ENCODE measurements at regions not wholly inside any gene's neighbourhood (a gene's known extent, or its start where the extent isn't known, plus 50 kb on each side); places are given as distances from the start of the nearest gene placed in this dataset.

DNA sequence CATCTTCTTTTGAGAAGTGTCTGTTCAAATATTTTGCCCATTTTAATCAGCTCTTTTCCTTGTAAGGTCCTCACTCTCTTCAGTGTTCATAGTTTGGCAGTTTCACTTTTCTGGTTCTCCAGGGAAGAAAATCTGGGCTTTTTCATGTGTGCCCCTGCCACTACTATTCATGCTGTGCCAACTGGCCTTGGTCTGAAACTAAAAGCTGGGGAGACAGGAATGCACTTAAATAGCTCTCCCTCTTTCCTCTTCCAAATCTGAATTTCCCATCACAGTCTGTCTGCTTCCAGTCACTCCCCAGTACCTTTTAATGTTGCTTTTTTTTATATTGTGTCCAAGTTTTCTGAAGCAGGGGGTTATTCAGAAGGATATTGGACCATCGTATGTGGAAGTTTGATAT is 574.3 kb upstream of the POU3F3 start:
- no CpG with 5 or more reads among the region's 1 CpG for WGBS, 2 experiments (ENCODE audit: insufficient coverage in 2 of 2)
- Histone ChIP-seq H3K4me1 (ENCODE audit: control insufficient read depth, insufficient read depth, low read length, poor library complexity, severe bottlenecking) (no peaks in the 10 kb centered on the region), H3K9me3 (ENCODE audit: control insufficient read depth, low read length) (no peaks in the 10 kb centered on the region), H3K4me3 (ENCODE audit: extremely low read depth, insufficient read depth, low read length, poor library complexity, severe bottlenecking) (no peak overlapping the region), H3K36me3 (ENCODE audit: control insufficient read depth, insufficient read depth, low read length) (no peaks in the 10 kb centered on the region), H3K27ac (ENCODE audit: low read depth, low read length, severe bottlenecking) (no peak overlapping the region)

- H3K36me3 ChIP-seq (ENCODE audit: control insufficient read depth, insufficient read depth, low read length), result no peaks in the 10 kb centered on the region
- no peaks in the 10 kb centered on the region for H3K9me3 ChIP-seq (ENCODE audit: control insufficient read depth, low read length)
- H3K4me1 ChIP-seq (ENCODE audit: control insufficient read depth, insufficient read depth, low read length, poor library complexity, severe bottlenecking), result no peaks in the 10 kb centered on the region
- no peak overlapping the region for H3K4me3 ChIP-seq (ENCODE audit: extremely low read depth, insufficient read depth, low read length, poor library complexity, severe bottlenecking)
- no CpG with 5 or more reads among the region's 1 CpG for WGBS, 2 experiments (ENCODE audit: insufficient coverage in 2 of 2)
- H3K27ac ChIP-seq (ENCODE audit: low read depth, low read length, severe bottlenecking), result no peak overlapping the region
Observed at GRCh38 chr2:104280216-104280615, 573.7 kb upstream of the POU3F3 start.

- no CpG with 5 or more reads among the region's 3 CpGs for WGBS, 2 experiments (ENCODE audit: insufficient coverage in 2 of 2)
- H3K4me1 ChIP-seq (ENCODE audit: control insufficient read depth, insufficient read depth, low read length, poor library complexity, severe bottlenecking), result no peaks in the 10 kb centered on the region
- H3K36me3 ChIP-seq (ENCODE audit: control insufficient read depth, insufficient read depth, low read length), result no peaks in the 10 kb centered on the region
- no peak overlapping the region for H3K27ac ChIP-seq (ENCODE audit: low read depth, low read length, severe bottlenecking)
- no peak overlapping the region for H3K4me3 ChIP-seq (ENCODE audit: extremely low read depth, insufficient read depth, low read length, poor library complexity, severe bottlenecking)
- H3K9me3 ChIP-seq (ENCODE audit: control insufficient read depth, low read length), result no peaks in the 10 kb centered on the region
Observed at GRCh38 chr2:104286841-104287240, 567.1 kb upstream of the POU3F3 start.

GRCh38 chr2:104289651-104290565 is 564.0 kb upstream of the POU3F3 start:
- Histone ChIP-seq H3K27ac (ENCODE audit: low read depth, low read length, severe bottlenecking) (no peak overlapping the region), H3K36me3 (ENCODE audit: control insufficient read depth, insufficient read depth, low read length) (no peaks in the 10 kb centered on the region), H3K4me1 (ENCODE audit: control insufficient read depth, insufficient read depth, low read length, poor library complexity, severe bottlenecking) (no peaks in the 10 kb centered on the region), H3K4me3 (ENCODE audit: extremely low read depth, insufficient read depth, low read length, poor library complexity, severe bottlenecking) (no peak overlapping the region), H3K9me3 (ENCODE audit: control insufficient read depth, low read length) (no peaks in the 10 kb centered on the region)
- 83% methylated on average over 3 of the region's 8 CpGs; no CpG with 5 or more reads in 1 of the 2 experiments for WGBS, 2 experiments (ENCODE audit: insufficient coverage in 2 of 2)

- Histone ChIP-seq H3K9me3 (ENCODE audit: control insufficient read depth, low read length) (no peaks in the 10 kb centered on the region), H3K27ac (ENCODE audit: low read depth, low read length, severe bottlenecking) (no peak overlapping the region), H3K4me3 (ENCODE audit: extremely low read depth, insufficient read depth, low read length, poor library complexity, severe bottlenecking) (no peak overlapping the region), H3K36me3 (ENCODE audit: control insufficient read depth, insufficient read depth, low read length) (no peaks in the 10 kb centered on the region), H3K4me1 (ENCODE audit: control insufficient read depth, insufficient read depth, low read length, poor library complexity, severe bottlenecking) (no peaks in the 10 kb centered on the region)
- no CpG with 5 or more reads among the region's 3 CpGs for WGBS, 2 experiments (ENCODE audit: insufficient coverage in 2 of 2)
Observed at GRCh38 chr2:104290566-104290891, 563.4 kb upstream of the POU3F3 start.

DNA sequence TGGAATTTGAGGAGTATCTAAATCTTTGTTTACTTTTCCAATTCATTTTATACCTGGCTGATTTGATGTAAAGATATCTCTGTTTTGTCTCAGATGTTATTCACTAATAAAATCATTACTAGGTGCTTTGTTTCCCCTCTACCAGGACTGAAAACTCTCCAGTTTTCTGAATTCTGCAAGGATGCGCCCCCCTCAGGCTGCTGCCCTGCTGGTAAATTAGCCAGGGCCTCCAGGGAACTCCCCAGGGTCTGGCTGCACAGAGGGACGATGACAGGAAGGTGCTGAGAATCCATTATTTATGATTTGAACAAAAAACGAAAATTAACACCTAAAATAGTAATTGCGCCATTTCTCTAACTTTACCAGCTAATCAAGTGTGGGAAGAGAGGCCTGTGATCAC is 541.2 kb upstream of the POU3F3 start:
- no peaks in the 10 kb centered on the region for H3K9me3 ChIP-seq (ENCODE audit: control insufficient read depth, low read length)
- 51 to 57% methylated on average over 1 to 3 of the region's 4 CpGs for WGBS, 2 experiments (ENCODE audit: insufficient coverage in 2 of 2)
- H3K4me3 ChIP-seq (ENCODE audit: extremely low read depth, insufficient read depth, low read length, poor library complexity, severe bottlenecking), result no peak overlapping the region
- no peak overlapping the region for H3K27ac ChIP-seq (ENCODE audit: low read depth, low read length, severe bottlenecking)
- no peaks in the 10 kb centered on the region for H3K36me3 ChIP-seq (ENCODE audit: control insufficient read depth, insufficient read depth, low read length)
- no peaks in the 10 kb centered on the region for H3K4me1 ChIP-seq (ENCODE audit: control insufficient read depth, insufficient read depth, low read length, poor library complexity, severe bottlenecking)

DNA sequence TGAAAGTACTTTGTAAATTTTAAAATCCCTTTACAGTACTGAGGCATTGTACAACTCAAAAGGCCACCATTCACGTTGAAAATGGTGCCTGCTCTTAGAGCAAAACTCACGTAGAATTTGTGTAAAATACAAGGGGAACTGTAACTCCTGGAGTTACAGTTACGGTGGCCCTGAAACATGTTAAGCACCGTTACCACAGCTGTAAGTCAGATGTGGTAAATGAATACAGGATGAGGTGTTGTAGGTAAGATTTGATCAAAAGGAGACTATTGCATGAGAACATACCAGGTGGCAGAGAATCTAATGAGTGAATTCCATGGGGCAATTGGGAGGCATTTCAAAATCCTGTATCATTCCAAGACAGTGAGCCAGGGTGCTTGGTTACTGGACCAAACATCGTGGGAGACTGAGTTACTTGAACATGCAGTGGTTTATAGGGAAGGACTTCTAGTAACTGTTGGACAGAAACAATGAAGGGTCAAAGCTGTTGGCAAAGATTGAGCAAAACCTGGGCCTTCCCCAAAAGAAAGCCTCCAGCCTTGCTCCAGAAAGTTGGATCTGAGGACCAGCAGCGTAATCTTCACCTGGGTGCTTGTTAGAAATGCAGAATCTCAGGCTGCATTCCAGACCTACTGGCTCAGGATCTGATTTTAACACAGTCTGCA is 535.8 kb upstream of the POU3F3 start:
- H3K36me3 ChIP-seq (ENCODE audit: control insufficient read depth, insufficient read depth, low read length), result no peaks in the 10 kb centered on the region
- no peaks in the 10 kb centered on the region for H3K9me3 ChIP-seq (ENCODE audit: control insufficient read depth, low read length)
- H3K27ac ChIP-seq (ENCODE audit: low read depth, low read length, severe bottlenecking), result no peak overlapping the region
- WGBS, 2 experiments (ENCODE audit: insufficient coverage in 2 of 2), result 92 to 94% methylated on average over 6 of the region's 6 CpGs
- H3K4me3 ChIP-seq (ENCODE audit: extremely low read depth, insufficient read depth, low read length, poor library complexity, severe bottlenecking), result no peak overlapping the region
- no peaks in the 10 kb centered on the region for H3K4me1 ChIP-seq (ENCODE audit: control insufficient read depth, insufficient read depth, low read length, poor library complexity, severe bottlenecking)

DNA sequence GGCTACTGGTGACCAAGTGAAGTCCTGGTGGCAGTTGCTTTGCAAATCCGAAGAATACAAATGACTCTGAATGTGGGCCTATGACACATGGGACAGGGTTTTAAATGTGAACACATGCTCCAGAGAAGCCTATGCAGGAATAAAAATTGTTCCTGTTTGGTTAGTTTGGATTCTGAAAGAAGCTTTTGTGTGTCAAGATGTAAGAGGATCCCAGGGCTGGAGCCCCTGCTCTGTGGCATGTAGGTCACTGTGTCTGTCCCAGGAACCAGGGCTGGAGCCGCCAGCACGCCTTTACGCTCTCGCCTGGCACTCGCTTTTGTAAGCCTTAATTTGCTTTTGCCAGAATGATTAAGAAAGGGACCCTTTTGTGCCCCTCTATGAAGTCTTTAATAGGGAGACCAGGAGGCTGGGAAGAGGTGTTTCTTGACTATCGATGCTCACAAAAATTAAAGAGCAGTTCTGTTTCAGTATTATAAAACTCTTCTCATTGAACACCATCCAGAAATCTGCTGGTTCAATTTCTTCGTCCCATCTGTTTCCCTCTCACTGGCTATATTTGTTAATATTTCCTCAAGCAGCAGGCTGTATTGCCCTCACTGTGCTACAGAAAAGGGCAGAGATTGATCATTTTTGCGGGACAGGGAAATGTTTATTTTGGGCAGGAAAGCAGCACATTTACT is 532.7 kb upstream of the POU3F3 start:
- WGBS, 2 experiments (ENCODE audit: insufficient coverage in 2 of 2), result 86% methylated on average over 4 to 6 of the region's 9 CpGs
- no peaks in the 10 kb centered on the region for H3K36me3 ChIP-seq (ENCODE audit: control insufficient read depth, insufficient read depth, low read length)
- peak overlapping the region; percentile 39 for H3K27ac ChIP-seq (ENCODE audit: low read depth, low read length, severe bottlenecking)
- no peak overlapping the region for H3K4me3 ChIP-seq (ENCODE audit: extremely low read depth, insufficient read depth, low read length, poor library complexity, severe bottlenecking)
- no peaks in the 10 kb centered on the region for H3K9me3 ChIP-seq (ENCODE audit: control insufficient read depth, low read length)
- no peaks in the 10 kb centered on the region for H3K4me1 ChIP-seq (ENCODE audit: control insufficient read depth, insufficient read depth, low read length, poor library complexity, severe bottlenecking)

GRCh38 chr2:104321796-104322349 is 532.0 kb upstream of the POU3F3 start:
- no peaks in the 10 kb centered on the region for H3K4me1 ChIP-seq (ENCODE audit: control insufficient read depth, insufficient read depth, low read length, poor library complexity, severe bottlenecking)
- H3K27ac ChIP-seq (ENCODE audit: low read depth, low read length, severe bottlenecking), result peak overlapping the region; percentile 39
- H3K4me3 ChIP-seq (ENCODE audit: extremely low read depth, insufficient read depth, low read length, poor library complexity, severe bottlenecking), result no peak overlapping the region
- 86% methylated on average over 5 of the region's 8 CpGs for WGBS, 2 experiments (ENCODE audit: insufficient coverage in 2 of 2)
- H3K9me3 ChIP-seq (ENCODE audit: control insufficient read depth, low read length), result no peaks in the 10 kb centered on the region
- H3K36me3 ChIP-seq (ENCODE audit: control insufficient read depth, insufficient read depth, low read length), result no peaks in the 10 kb centered on the region

DNA sequence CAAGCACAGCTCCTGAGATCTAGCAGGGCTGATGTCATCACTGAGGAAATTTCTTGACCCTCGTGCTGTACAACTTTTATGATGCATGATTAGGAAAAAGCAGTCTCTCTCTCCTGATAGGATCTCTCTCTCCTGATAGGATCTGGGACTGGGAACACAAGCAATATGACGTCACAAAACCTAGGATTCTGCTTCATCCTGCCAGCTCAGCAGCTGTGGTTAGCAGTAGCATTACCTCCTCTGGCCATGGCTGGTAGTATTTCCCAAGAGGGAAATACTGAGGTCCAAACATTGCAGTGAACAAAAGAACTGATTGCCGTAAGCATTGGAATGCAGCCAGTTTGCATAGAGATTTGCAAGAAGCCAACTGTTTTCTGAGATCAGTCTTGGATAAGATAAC is 521.2 kb upstream of the POU3F3 start:
- WGBS, 2 experiments (ENCODE audit: insufficient coverage in 2 of 2), result 64 to 82% methylated on average over 3 of the region's 3 CpGs
- Histone ChIP-seq H3K4me3 (ENCODE audit: extremely low read depth, insufficient read depth, low read length, poor library complexity, severe bottlenecking) (no peak overlapping the region), H3K27ac (ENCODE audit: low read depth, low read length, severe bottlenecking) (no peak overlapping the region), H3K4me1 (ENCODE audit: control insufficient read depth, insufficient read depth, low read length, poor library complexity, severe bottlenecking) (no peaks in the 10 kb centered on the region), H3K9me3 (ENCODE audit: control insufficient read depth, low read length) (no peaks in the 10 kb centered on the region), H3K36me3 (ENCODE audit: control insufficient read depth, insufficient read depth, low read length) (no peaks in the 10 kb centered on the region)
